Vagina (tissue), 2 donors: ENCODE measurements at regions not wholly inside any gene's neighbourhood (a gene's known extent, or its start where the extent isn't known, plus 50 kb on each side); places are given as distances from the start of the nearest gene placed in this dataset.
A peak's percentile ranks its signal among the peaks of the same experiment; 100 is the strongest.

Experiments
- POLR2A ChIP-seq, 2 donors: fragments of 450-650 bp; IDR thresholded peaks; one replicate each; pipeline ENCODE4 v1.6.1; 2017; ENCODE audit warnings: antibody characterized with exemption in 2 of 2, mild to moderate bottlenecking in 2 of 2, moderate library complexity in 2 of 2
- POLR2AphosphoS5 ChIP-seq, 2 donors: sonication (generic); formaldehyde crosslinking; IDR thresholded peaks; one replicate each; pipeline ENCODE4 v1.9.0; 2017; ENCODE audit warnings: antibody characterized with exemption in 2 of 2, mild to moderate bottlenecking in 2 of 2, low read depth in 1 of 2; ENCODE audit not compliant: insufficient read depth in 1 of 2
- TF ChIP-seq, protein P1 (sequence below), 3 experiments: fragments of 450-650 bp in 2 of 3; fragments of 200-600 bp in 1 of 3; sonication (generic) in 1 of 3; IDR thresholded peaks; one replicate each; pipeline ENCODE4 v1.5.1; 2017 to 2019; ENCODE audit warnings: antibody characterized with exemption in 3 of 3, mild to moderate bottlenecking in 2 of 3, moderate library complexity in 2 of 3

DNA sequence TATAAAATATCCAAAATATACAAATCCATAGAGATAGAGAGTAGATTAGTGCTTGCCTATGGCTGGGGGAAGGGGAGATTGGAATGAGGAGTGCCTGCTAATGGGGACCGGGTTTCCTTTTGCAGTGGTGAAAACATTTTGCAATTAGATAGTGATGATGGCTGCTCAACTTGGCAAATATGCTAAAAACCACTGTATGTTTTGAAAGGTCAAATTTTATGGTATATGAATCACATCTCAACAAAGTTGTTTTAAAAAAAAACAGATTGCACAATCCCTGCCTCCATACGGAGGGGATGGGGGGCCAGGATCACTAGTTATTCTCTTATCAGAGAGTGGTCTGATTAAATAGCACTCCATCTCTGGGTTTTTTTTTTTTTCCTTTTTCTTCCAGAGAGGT, 76.9 kb upstream of the RIPOR2 start:
- TF ChIP-seq, protein P1, sequence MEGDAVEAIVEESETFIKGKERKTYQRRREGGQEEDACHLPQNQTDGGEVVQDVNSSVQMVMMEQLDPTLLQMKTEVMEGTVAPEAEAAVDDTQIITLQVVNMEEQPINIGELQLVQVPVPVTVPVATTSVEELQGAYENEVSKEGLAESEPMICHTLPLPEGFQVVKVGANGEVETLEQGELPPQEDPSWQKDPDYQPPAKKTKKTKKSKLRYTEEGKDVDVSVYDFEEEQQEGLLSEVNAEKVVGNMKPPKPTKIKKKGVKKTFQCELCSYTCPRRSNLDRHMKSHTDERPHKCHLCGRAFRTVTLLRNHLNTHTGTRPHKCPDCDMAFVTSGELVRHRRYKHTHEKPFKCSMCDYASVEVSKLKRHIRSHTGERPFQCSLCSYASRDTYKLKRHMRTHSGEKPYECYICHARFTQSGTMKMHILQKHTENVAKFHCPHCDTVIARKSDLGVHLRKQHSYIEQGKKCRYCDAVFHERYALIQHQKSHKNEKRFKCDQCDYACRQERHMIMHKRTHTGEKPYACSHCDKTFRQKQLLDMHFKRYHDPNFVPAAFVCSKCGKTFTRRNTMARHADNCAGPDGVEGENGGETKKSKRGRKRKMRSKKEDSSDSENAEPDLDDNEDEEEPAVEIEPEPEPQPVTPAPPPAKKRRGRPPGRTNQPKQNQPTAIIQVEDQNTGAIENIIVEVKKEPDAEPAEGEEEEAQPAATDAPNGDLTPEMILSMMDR (IDR thresholded peaks at IDR 0.05), result no peak
- TF ChIP-seq POLR2AphosphoS5 (IDR thresholded peaks at IDR 0.05; ENCODE audit: insufficient read depth in 1 of 2, low read depth in 1 of 2) (peak in 1 of 2 donors; percentile 74), POLR2A (IDR thresholded peaks at IDR 0.05) (no peak)
